GM12878 (cell line): ENCODE measurements at regions not wholly inside any gene's neighbourhood (a gene's known extent, or its start where the extent isn't known, plus 50 kb on each side); places are given as distances from the start of the nearest gene placed in this dataset.
A peak's percentile ranks its signal among the peaks of the same experiment; 100 is the strongest.
"Not testable (repeated sequence)": the region's sequence is repeated elsewhere in the genome, so short reads cannot be mapped to it uniquely, and the experiment has no call there.

Experiments used
- ATAC-seq: fragments of 200-7000 bp; cut with Tn5 transposase; 3 replicates; pipeline ENCODE4 v1.9.1; 2020; ENCODE audit warnings: mild to moderate bottlenecking, moderate library complexity
- BruUV-seq: library from RNA; stranded (reverse); fragments of 400-500 nt; replicated peaks from 2 replicates; lab custom pipeline; 2021; lab: Mats Ljungman, UMichigan
- CTCF ChIA-PET: fragments of 300-600 bp; sonication (Branson Sonifier 250); formaldehyde crosslinking; extraction: SDS; loops from one replicate; lab custom pipeline; 2021; ENCODE audit warnings: inconsistent platforms; lab: Yijun Ruan, JAX
- POLR2A ChIA-PET: fragments of 350-600 bp; formaldehyde crosslinking; extraction: SDS; loops from one replicate; lab custom pipeline; 2021; ENCODE audit warnings: inconsistent platforms; lab: Charles Lee
- RAD21 ChIA-PET: fragments of 300-600 bp; sonication (Branson Sonifier 250); formaldehyde crosslinking; loops from one replicate; lab custom pipeline; 2023; ENCODE audit warnings: antibody characterized with exemption; ENCODE audit not compliant: unreplicated experiment; lab: Charles Lee
- SMC1A ChIA-PET: fragments of 300-600 bp; sonication (Branson Sonifier 250); formaldehyde crosslinking; loops from one replicate; lab custom pipeline; 2023; ENCODE audit not compliant: unreplicated experiment, uncharacterized antibody; lab: Charles Lee
- DNase-seq: peaks from one replicate; pipeline ENCODE4 v3.0.0-alpha.2; 2011; ENCODE audit warnings: low read depth, low spot score
- FAIRE-seq: peaks from 3 replicates; lab custom pipeline; 2011; peaks lifted over from hg19 to GRCh38; lab: Jason Lieb, UNC
- H2AFZ ChIP-seq: 2 replicates; pipeline ENCODE4 v1.6.0; 2011; ENCODE audit warnings: low read depth, low read length, control low read depth; ENCODE audit not compliant: control insufficient read depth
- H3K27ac ChIP-seq: 2 replicates; pipeline ENCODE4 v1.5.1; 2011; ENCODE audit warnings: control low read depth; ENCODE audit not compliant: control insufficient read depth, insufficient read depth
- H3K27me3 ChIP-seq, 2 experiments: replicated peaks in 1 of 2; 2 replicates each; pipeline versions ENCODE4 v1.6.0 to v1.6.1; 2011; ENCODE audit warnings: low read length in 1 of 2; ENCODE audit not compliant: control insufficient read depth in 2 of 2, insufficient read depth in 2 of 2
- H3K36me3 ChIP-seq, 2 experiments: 2 replicates each; pipeline ENCODE4 v1.5.1; 2011; ENCODE audit warnings: low read length in 1 of 2; ENCODE audit not compliant: control insufficient read depth in 2 of 2, insufficient read depth in 2 of 2
- H3K4me1 ChIP-seq: 2 replicates; pipeline ENCODE4 v1.6.1; 2011; ENCODE audit warnings: mild to moderate bottlenecking, low read length, moderate library complexity, mixed read lengths; ENCODE audit not compliant: control insufficient read depth, insufficient read depth
- H3K4me2 ChIP-seq: 2 replicates; pipeline ENCODE4 v1.6.0; 2011; ENCODE audit warnings: control low read depth; ENCODE audit not compliant: control insufficient read depth, insufficient read depth
- H3K4me3 ChIP-seq: fragments of 200-600 bp; sonication (generic); 2 replicates; pipeline ENCODE4 v1.5.1; 2016
- H3K79me2 ChIP-seq: 2 replicates; pipeline ENCODE4 v1.6.0; 2011; ENCODE audit warnings: low read length; ENCODE audit not compliant: control insufficient read depth, insufficient read depth
- H3K9ac ChIP-seq: 2 replicates; pipeline ENCODE4 v1.8.0; 2011; ENCODE audit warnings: low read length, control low read depth, mixed read lengths; ENCODE audit not compliant: control insufficient read depth, insufficient read depth
- H3K9me3 ChIP-seq: replicated peaks from 3 replicates; pipeline ENCODE4 v1.5.1; 2011; ENCODE audit warnings: mild to moderate bottlenecking, low read length; ENCODE audit not compliant: control insufficient read depth, insufficient read depth
- H4K20me1 ChIP-seq: 2 replicates; pipeline ENCODE4 v1.6.0; 2011; ENCODE audit not compliant: control insufficient read depth, insufficient read depth
- WGBS: methylation state at CpG from one replicate; pipeline ENCODE4 v1.1.6; 2016; ENCODE audit warnings: low lambda C conversion rate; ENCODE audit not compliant: insufficient replicate concordance, insufficient coverage; ENCODE audit errors: missing lambda C conversion rate; 5-methylcytosine and 5-hydroxymethylcytosine counted together
- in situ Hi-C: fragments of 300-500 bp; cut with MboI; formaldehyde crosslinking; loops from 9 replicates; pipeline ENCODE4 v1.14.3; 2018; ENCODE audit warnings: mixed read lengths
- intact Hi-C: fragments of 100-400 bp; cut with micrococcal nuclease; formaldehyde crosslinking; loops from one replicate; pipeline ENCODE4 v1.14.2; 2022; ENCODE audit not compliant: unreplicated experiment

DNA sequence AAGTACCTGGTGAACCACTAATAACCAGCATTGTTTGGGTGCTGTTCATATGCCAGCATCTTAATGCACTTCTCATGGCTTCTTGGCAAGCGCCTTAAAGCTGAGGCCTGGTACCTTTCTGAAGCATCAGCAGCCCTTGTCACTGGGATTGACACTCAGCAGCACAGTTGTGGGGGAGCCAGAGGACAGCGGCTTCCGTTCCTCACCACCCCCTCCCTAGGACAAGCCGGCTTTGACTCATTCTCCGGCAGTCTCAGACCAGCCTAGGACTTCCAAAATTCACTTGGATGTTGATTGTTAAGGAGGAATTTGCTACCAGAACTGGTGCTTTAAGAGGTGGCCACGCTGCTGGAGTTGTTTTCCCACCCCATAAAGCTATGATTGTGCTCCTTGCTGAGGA is 64.7 kb upstream of the MTLN start:
- in situ Hi-C loops, H3K4me1 ChIP-seq, CTCF ChIA-PET, H3K9ac ChIP-seq, DNase-seq, SMC1A ChIA-PET, H4K20me1 ChIP-seq, H3K4me2 ChIP-seq, H3K36me3 ChIP-seq, ATAC-seq, POLR2A ChIA-PET, H3K79me2 ChIP-seq, RAD21 ChIA-PET, H3K27ac ChIP-seq, BruUV-seq, H3K27me3 ChIP-seq, FAIRE-seq, H3K9me3 ChIP-seq, intact Hi-C loops, H3K4me3 ChIP-seq, H2AFZ ChIP-seq: not testable (repeated sequence)
- WGBS: no CpG with 5 or more reads among the region's 6 CpGs

DNA sequence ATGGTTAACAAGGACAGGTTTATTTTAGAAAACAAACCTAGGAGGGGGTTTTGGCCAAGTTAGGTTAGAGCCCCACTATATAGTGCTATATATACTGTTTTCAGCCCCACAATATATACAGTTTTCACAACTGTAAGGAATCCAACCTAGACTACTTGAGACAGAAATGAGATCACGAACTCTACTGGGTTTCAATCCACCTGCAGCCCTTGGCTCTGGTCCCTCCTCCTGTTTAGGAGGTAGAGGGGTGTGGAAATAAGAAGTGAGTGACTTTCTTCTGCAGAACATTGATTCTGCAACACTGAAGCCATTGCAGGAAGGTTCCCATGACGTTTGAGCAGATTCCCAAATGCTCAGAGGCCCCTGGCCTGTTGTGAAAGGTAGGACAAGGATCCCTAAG is 63.7 kb upstream of the MTLN start:
- in situ Hi-C loops, intact Hi-C loops, ATAC-seq, H3K79me2 ChIP-seq, FAIRE-seq, H3K9ac ChIP-seq, DNase-seq, CTCF ChIA-PET, H3K9me3 ChIP-seq, SMC1A ChIA-PET, H3K36me3 ChIP-seq, H3K4me1 ChIP-seq, POLR2A ChIA-PET, BruUV-seq, H3K27me3 ChIP-seq, H2AFZ ChIP-seq, RAD21 ChIA-PET, H3K4me2 ChIP-seq, H4K20me1 ChIP-seq, H3K4me3 ChIP-seq, H3K27ac ChIP-seq: not testable (repeated sequence)
- 0% methylated on average over 1 of the region's 2 CpGs for WGBS

DNA sequence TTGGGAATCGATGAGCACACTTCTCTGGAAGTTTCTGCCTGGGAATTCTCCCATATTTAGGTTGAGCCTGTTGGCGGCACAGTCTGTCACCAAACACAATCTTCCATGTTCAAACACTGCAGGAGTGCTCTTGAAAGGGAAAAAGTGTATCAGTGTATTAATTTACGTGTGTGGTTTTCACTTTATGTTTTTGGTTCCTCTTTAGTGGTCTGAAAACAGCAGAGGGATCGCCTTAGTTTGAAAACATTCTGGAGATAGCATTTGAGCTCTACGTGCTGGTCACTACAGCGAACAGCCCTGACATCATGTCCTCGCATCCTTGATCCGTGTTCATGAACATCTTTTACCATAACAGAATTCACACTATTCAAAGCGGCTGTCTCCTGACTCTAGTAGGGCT is 57.3 kb upstream of the MTLN start:
- H3K4me1 ChIP-seq, H3K27ac ChIP-seq, CTCF ChIA-PET, H3K79me2 ChIP-seq, intact Hi-C loops, H3K9ac ChIP-seq, BruUV-seq, H3K36me3 ChIP-seq, H3K4me3 ChIP-seq, H3K4me2 ChIP-seq, DNase-seq, ATAC-seq, SMC1A ChIA-PET, in situ Hi-C loops, POLR2A ChIA-PET, RAD21 ChIA-PET, H3K9me3 ChIP-seq, H2AFZ ChIP-seq, H4K20me1 ChIP-seq, FAIRE-seq, H3K27me3 ChIP-seq: not testable (repeated sequence)
- WGBS: 46% methylated on average over 8 of the region's 9 CpGs

DNA sequence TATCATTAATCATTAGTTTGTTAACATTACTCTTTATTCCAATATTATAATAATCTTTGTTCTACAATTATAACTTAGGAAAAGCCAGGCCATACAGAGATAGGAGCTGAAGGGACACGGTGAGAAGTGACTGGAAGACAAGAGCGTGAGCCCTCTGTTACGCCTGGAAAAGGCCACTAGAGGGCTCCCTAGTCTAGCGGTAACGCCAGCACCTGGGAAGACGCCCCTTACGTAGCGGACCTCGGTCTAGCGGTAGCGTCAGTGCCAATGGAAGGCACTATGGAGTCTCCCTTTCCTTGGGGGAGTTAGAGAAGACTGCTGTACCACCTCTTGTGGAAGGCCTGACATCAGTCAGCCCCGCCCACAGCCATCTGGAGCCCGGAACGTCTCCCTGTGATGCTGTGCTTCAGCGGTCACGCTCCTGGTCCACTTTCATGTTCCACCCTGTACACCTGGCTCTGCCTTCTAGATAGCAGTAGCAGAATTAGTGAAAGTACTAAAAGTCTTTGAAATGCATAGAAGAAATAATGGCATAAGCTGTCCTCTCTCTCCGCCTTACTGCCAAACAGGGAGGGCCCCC is 55.6 kb upstream of the MTLN start:
- H3K4me3 ChIP-seq, H3K4me1 ChIP-seq, H3K36me3 ChIP-seq, H2AFZ ChIP-seq, H3K9ac ChIP-seq, RAD21 ChIA-PET, POLR2A ChIA-PET, CTCF ChIA-PET, in situ Hi-C loops, BruUV-seq, H3K27me3 ChIP-seq, H3K27ac ChIP-seq, SMC1A ChIA-PET, intact Hi-C loops, H3K9me3 ChIP-seq, FAIRE-seq, DNase-seq, H4K20me1 ChIP-seq, H3K4me2 ChIP-seq, H3K79me2 ChIP-seq: not testable (repeated sequence)
- ATAC-seq: peak; percentile 86
- 88% methylated on average over 4 of the region's 17 CpGs for WGBS
